22Rv1 (cell line): ENCODE measurements at regions not wholly inside any gene's neighbourhood (a gene's known extent, or its start where the extent isn't known, plus 50 kb on each side); places are given as distances from the start of the nearest gene placed in this dataset.

ENCODE experiments used
- H3K27ac ChIP-seq: fragments of 450-650 bp; 2 replicates; pipeline ENCODE4 v1.5.1; 2017
- ZFX ChIP-seq: fragments of 450-650 bp; IDR thresholded peaks from 2 replicates; pipeline ENCODE4 v1.6.1; 2017; ENCODE audit warnings: antibody characterized with exemption, borderline replicate concordance
- TF ChIP-seq, protein P1 (sequence below): fragments of 450-650 bp; IDR thresholded peaks from 2 replicates; pipeline ENCODE4 v1.5.1; 2017; ENCODE audit warnings: mild to moderate bottlenecking

DNA sequence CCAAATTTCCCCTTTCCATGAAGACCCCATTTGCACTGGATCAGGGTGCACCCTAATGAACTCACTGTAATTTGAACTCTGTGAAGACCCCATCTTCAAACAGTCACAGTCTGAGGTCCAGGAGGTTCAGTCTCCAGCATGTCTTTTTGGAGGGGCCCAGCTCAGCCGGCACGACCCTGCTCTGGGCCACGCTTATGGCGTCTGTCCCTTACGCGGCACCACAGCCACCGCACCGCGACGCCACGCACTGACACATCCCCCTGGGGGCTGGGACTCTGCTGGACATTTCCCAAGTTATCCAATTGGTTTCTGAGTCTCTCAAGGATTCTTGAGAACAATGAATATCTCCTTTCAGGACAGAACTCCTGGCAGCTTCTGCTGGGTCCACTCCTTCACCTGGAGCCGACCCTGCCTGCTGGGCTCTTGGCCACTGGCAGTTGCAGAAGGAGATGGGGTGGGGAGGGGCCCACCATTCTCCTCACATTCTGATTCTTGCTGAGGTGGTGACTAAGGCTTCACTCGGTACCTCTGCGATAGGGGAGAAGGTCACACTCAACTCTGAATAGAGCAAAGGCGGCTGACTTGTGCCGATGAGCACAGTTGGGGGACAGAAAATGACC, 124.0 kb downstream of the RTP5 start:
- no peak for TF ChIP-seq ZFX
- TF ChIP-seq, protein P1, sequence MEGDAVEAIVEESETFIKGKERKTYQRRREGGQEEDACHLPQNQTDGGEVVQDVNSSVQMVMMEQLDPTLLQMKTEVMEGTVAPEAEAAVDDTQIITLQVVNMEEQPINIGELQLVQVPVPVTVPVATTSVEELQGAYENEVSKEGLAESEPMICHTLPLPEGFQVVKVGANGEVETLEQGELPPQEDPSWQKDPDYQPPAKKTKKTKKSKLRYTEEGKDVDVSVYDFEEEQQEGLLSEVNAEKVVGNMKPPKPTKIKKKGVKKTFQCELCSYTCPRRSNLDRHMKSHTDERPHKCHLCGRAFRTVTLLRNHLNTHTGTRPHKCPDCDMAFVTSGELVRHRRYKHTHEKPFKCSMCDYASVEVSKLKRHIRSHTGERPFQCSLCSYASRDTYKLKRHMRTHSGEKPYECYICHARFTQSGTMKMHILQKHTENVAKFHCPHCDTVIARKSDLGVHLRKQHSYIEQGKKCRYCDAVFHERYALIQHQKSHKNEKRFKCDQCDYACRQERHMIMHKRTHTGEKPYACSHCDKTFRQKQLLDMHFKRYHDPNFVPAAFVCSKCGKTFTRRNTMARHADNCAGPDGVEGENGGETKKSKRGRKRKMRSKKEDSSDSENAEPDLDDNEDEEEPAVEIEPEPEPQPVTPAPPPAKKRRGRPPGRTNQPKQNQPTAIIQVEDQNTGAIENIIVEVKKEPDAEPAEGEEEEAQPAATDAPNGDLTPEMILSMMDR = no peak
- no peak overlapping the region for H3K27ac ChIP-seq

DNA sequence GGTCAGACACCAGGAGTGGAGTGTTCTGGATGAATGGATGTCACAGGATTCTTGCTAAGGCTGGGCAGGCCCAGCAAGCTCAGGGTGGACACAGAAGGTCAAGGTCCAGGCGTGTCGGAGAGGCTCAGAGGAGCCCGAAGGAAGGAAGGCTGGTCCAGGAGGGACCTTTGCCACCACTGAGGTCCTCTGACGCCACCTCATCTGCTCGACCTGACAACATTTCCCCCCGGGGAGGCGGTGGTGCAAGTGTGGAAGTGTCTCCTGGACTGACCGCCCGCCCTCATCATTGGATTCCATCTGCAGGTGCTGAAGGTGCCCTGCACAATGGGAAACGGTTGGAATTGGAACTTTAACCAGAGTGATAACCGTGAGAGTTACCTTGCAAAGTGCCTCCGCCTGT, 124.6 kb downstream of the RTP5 start:
- TF ChIP-seq, protein P1 = no peak
- TF ChIP-seq ZFX = no peak
- H3K27ac ChIP-seq = no peak overlapping the region

GRCh38 chr2:241994556-241995213, 125.2 kb downstream of the RTP5 start:
- no peak overlapping the region for H3K27ac ChIP-seq
- TF ChIP-seq ZFX = no peak
- TF ChIP-seq, protein P1 = no peak

- no peak for TF ChIP-seq ZFX
- TF ChIP-seq, protein P1 = no peak
- H3K27ac ChIP-seq = no peak overlapping the region
These were observed 126.6 kb downstream of the RTP5 start for GRCh38 chr2:241996100-241996499.

- TF ChIP-seq, protein P1 = no peak
- no peak for TF ChIP-seq ZFX
- no peak overlapping the region for H3K27ac ChIP-seq
These were observed 127.5 kb downstream of the RTP5 start for GRCh38 chr2:241997017-241997416.

DNA sequence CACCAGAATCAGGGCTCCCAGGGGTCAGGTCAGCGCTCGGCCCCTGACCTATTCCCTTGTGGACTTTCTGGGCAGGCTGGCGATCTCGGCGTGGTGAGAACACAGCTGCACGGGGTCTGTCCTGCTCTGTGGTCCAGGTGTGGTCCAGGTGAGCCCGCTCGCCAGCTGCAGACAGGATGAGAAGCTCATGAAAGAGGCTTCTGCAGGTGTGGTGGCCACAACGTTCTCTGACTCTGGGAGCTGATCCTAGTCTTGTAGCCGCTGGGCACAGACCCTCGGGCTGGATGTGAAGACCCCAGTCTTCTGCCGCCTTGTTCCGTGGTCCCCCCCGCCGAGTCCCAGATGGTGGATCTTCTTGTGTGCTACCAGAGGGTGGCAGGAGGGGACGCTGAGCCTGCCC, 129.7 kb downstream of the RTP5 start:
- TF ChIP-seq ZFX = no peak
- TF ChIP-seq, protein P1 = no peak
- no peak overlapping the region for H3K27ac ChIP-seq

GRCh38 chr2:242001853-242002252, 132.3 kb downstream of the RTP5 start:
- TF ChIP-seq, protein P1 = no peak
- TF ChIP-seq ZFX = no peak
- no peak overlapping the region for H3K27ac ChIP-seq
